ENCODE measurements at regions not wholly inside any gene's neighbourhood (a gene's known extent, or its start where the extent isn't known, plus 50 kb on each side); places are given as distances from the start of the nearest gene placed in this dataset.
"Not testable (repeated sequence)": the region's sequence is repeated elsewhere in the genome, so short reads cannot be mapped to it uniquely, and the experiment has no call there.

DNA sequence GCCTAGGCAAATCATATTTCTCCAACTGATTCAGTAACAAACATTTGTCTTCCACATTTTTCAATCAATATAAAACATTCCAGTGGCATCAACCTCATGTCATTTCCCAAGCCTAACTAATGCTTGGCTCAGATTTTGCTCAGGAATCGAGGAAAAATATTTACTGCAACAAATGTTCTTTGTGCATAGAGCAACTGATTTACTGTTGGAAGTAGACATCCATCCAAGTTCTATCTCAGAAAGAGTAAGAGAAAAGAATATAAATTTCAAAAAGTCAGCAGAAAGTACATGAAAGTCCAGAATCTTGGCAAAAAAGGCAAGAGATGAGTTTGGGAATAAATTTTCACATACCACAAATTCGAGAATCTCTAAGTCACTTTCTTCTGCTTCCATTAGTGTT is 2245.0 kb upstream of the RAG2 start:
- Mint-ChIP-seq H3K27me3 (ENCODE audit: unreplicated experiment) (no peaks in the 10 kb centered on the region), H3K4me3 (ENCODE audit: unreplicated experiment) (no peak overlapping the region), H3K27ac (ENCODE audit: unreplicated experiment) (no peak overlapping the region), H3K4me1 (ENCODE audit: unreplicated experiment) (no peaks in the 10 kb centered on the region), H3K36me3 (ENCODE audit: unreplicated experiment) (no peaks in the 10 kb centered on the region), H3K9me3 (ENCODE audit: unreplicated experiment) (peaks cover 10% of the 10 kb centered on the region)
- TF ChIP-seq, protein P1, sequence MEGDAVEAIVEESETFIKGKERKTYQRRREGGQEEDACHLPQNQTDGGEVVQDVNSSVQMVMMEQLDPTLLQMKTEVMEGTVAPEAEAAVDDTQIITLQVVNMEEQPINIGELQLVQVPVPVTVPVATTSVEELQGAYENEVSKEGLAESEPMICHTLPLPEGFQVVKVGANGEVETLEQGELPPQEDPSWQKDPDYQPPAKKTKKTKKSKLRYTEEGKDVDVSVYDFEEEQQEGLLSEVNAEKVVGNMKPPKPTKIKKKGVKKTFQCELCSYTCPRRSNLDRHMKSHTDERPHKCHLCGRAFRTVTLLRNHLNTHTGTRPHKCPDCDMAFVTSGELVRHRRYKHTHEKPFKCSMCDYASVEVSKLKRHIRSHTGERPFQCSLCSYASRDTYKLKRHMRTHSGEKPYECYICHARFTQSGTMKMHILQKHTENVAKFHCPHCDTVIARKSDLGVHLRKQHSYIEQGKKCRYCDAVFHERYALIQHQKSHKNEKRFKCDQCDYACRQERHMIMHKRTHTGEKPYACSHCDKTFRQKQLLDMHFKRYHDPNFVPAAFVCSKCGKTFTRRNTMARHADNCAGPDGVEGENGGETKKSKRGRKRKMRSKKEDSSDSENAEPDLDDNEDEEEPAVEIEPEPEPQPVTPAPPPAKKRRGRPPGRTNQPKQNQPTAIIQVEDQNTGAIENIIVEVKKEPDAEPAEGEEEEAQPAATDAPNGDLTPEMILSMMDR (IDR thresholded peaks at IDR 0.05) = no peak
- no peak for DNase-seq (ENCODE audit: extremely low spot score, unreplicated experiment)

DNA sequence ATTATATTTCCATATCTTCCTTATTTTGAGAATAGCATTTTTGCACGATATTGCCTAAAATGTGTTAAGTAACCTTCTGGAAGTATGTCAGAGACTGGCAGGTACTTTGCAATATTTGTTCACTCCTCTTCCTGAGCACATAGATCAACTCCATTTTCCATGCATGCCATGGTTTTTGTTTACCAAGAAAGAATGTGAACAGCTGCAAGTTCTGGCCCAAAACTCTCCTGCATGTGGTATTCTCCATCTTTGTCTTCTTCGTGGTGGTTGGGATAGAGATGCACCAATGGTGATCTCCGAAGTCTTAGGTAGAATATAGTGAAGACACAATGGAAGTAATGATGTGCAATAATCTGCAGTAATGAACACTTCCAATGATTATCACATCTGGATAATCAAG is 2241.0 kb upstream of the RAG2 start:
- no peak overlapping the region for H3K27ac Mint-ChIP-seq (ENCODE audit: unreplicated experiment)
- H3K4me3 Mint-ChIP-seq (ENCODE audit: unreplicated experiment) = no peak overlapping the region

DNA sequence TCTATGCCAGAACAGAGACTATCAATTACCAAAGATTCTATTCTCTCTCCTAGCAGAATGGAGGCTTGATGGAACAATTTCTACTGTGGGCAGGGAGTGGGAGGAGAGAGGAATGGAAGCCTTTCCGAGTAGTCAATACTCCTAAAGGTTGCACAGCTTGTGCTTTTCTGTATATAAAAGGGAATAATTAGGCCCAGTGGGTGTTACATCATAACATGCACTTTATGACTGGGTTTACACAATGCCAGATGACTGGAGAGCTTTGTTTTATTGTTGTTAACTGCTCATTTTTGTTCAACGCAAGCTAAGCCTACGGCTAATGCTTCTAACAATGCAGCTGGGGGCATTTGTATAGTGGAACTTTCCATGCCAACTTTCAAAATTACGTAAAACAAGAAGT is 2237.9 kb upstream of the RAG2 start:
- H3K9me3 Mint-ChIP-seq (ENCODE audit: unreplicated experiment) = peaks cover 3% of the 10 kb centered on the region
- no peak overlapping the region for H3K27ac Mint-ChIP-seq (ENCODE audit: unreplicated experiment)
- no peak overlapping the region for H3K4me3 Mint-ChIP-seq (ENCODE audit: unreplicated experiment)
- peaks cover 2% of the 10 kb centered on the region for H3K27me3 Mint-ChIP-seq (ENCODE audit: unreplicated experiment)
- TF ChIP-seq, protein P1 (IDR thresholded peaks at IDR 0.05) = no peak
- no peak for DNase-seq (ENCODE audit: extremely low spot score, unreplicated experiment)
- H3K36me3 Mint-ChIP-seq (ENCODE audit: unreplicated experiment) = no peaks in the 10 kb centered on the region
- H3K4me1 Mint-ChIP-seq (ENCODE audit: unreplicated experiment) = no peaks in the 10 kb centered on the region

More for the DNA sequence above, 2241.0 kb upstream of the RAG2 start:
- Mint-ChIP-seq H3K9me3 (ENCODE audit: unreplicated experiment) (no peaks in the 10 kb centered on the region), H3K27me3 (ENCODE audit: unreplicated experiment) (no peaks in the 10 kb centered on the region), H3K4me1 (ENCODE audit: unreplicated experiment) (no peaks in the 10 kb centered on the region), H3K36me3 (ENCODE audit: unreplicated experiment) (no peaks in the 10 kb centered on the region)
- TF ChIP-seq, protein P1 (IDR thresholded peaks at IDR 0.05) = no peak
- no peak for DNase-seq (ENCODE audit: extremely low spot score, unreplicated experiment)

DNA sequence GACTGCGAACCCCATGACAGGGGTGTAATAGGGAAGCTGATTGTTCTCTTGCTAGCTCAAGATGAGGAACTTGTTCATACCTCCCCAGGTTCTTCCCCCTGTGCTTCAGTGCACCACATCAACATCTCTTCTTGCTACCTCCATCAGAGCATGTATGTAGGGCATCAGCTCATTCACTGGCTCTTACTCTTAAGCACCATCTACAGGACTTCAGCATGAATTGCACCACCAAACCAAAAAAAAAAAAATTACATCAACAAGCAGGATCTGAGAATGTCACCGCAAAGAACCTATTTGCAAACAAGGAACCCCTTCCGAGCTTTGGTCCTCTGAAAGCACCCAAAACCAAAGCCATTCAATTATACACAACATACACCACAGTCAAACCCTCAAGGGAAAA is 2226.5 kb upstream of the RAG2 start:
- H3K9me3 Mint-ChIP-seq (ENCODE audit: unreplicated experiment) = peaks cover 45% of the 10 kb centered on the region
- peaks cover 16% of the 10 kb centered on the region for H3K36me3 Mint-ChIP-seq (ENCODE audit: unreplicated experiment)
- no peak overlapping the region for H3K27ac Mint-ChIP-seq (ENCODE audit: unreplicated experiment)
- no peak overlapping the region for H3K4me3 Mint-ChIP-seq (ENCODE audit: unreplicated experiment)
- DNase-seq (ENCODE audit: extremely low spot score, unreplicated experiment) = no peak
- TF ChIP-seq, protein P1 (IDR thresholded peaks at IDR 0.05) = peak; percentile 24
- H3K4me1 Mint-ChIP-seq (ENCODE audit: unreplicated experiment) = no peaks in the 10 kb centered on the region
- H3K27me3 Mint-ChIP-seq (ENCODE audit: unreplicated experiment) = no peaks in the 10 kb centered on the region

DNA sequence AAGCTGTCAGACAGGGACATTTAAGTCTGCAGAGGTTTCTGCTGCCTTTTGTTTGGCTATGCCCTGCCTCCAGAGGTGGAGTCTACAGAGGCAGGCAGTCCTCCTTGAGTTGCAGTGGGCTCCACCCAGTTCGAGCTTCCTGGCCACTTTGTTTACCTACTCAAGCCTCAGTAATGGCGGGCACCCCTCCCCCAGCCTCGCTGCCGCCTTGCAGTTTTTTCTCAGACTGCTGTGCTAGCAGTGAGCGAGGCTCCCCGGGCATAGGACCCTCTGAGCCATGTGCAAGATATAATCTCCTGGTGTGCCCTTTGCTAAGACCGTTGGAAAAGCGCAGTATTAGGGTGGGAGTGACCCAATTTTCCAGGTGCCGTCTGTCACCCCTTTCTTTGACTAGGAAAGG is 2223.8 kb upstream of the RAG2 start:
- Mint-ChIP-seq H3K9me3 (ENCODE audit: unreplicated experiment) (peaks cover 21% of the 10 kb centered on the region), H3K4me1 (ENCODE audit: unreplicated experiment) (peaks cover 12% of the 10 kb centered on the region)
- H3K27ac Mint-ChIP-seq (ENCODE audit: unreplicated experiment); H3K36me3 Mint-ChIP-seq (ENCODE audit: unreplicated experiment); H3K27me3 Mint-ChIP-seq (ENCODE audit: unreplicated experiment); H3K4me3 Mint-ChIP-seq (ENCODE audit: unreplicated experiment); DNase-seq (ENCODE audit: extremely low spot score, unreplicated experiment): not testable (repeated sequence)

DNA sequence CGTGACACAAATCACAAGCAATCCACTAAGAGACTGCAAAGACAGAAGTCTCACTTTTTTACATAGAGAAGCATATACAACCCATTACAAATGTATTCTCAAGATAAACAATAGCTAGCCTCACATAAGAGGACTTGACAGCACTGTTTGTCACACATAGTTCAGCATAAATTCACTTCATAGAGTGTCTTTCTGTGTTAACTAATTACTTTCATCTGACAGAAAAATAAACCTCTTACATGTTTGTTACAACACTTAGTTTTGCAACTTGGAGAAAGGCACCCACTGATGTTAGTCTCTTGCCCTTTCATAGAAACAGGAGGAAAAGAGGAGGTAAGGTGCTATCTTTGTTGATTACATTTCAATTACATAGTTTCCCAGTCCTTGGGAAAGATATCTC is 2221.9 kb upstream of the RAG2 start:
- TF ChIP-seq, protein P1 (IDR thresholded peaks at IDR 0.05) = no peak
- Mint-ChIP-seq H3K27ac (ENCODE audit: unreplicated experiment) (no peak overlapping the region), H3K4me1 (ENCODE audit: unreplicated experiment) (peaks cover 16% of the 10 kb centered on the region), H3K4me3 (ENCODE audit: unreplicated experiment) (no peak overlapping the region), H3K36me3 (ENCODE audit: unreplicated experiment) (peaks cover 3% of the 10 kb centered on the region), H3K27me3 (ENCODE audit: unreplicated experiment) (no peaks in the 10 kb centered on the region), H3K9me3 (ENCODE audit: unreplicated experiment) (peaks cover 10% of the 10 kb centered on the region)
- no peak for DNase-seq (ENCODE audit: extremely low spot score, unreplicated experiment)

Measured in osteocyte (in vitro differentiated cells).